Liver (tissue), 3 donors: ENCODE measurements at regions not wholly inside any gene's neighbourhood (a gene's known extent, or its start where the extent isn't known, plus 50 kb on each side); places are given as distances from the start of the nearest gene placed in this dataset.

Experiments
- CTCF ChIP-seq: fragments of 150-350 bp; IDR thresholded peaks from 2 replicates; pipeline ENCODE4 v1.5.1; 2017; ENCODE audit warnings: improper control_type of control experiment, low read depth, low read length; ENCODE audit not compliant: missing input control
- EGR1 ChIP-seq, 2 donors: IDR thresholded peaks; 2 replicates each; pipeline ENCODE4 v1.6.1; 2016 to 2018; ENCODE audit warnings: antibody characterized with exemption in 2 of 2, low read depth in 2 of 2
- FOXA2 ChIP-seq: IDR thresholded peaks from 2 replicates; pipeline ENCODE4 v1.6.1; 2016; ENCODE audit warnings: antibody characterized with exemption
- JUND ChIP-seq, 2 donors: IDR thresholded peaks; 2 replicates each; pipeline ENCODE4 v1.6.1; 2016; ENCODE audit warnings: antibody characterized with exemption in 2 of 2
- MAX ChIP-seq: IDR thresholded peaks from 2 replicates; pipeline ENCODE4 v1.6.1; 2016; ENCODE audit warnings: antibody characterized with exemption
- REST ChIP-seq: IDR thresholded peaks from 2 replicates; pipeline ENCODE4 v1.6.1; 2016; ENCODE audit warnings: antibody characterized with exemption, mild to moderate bottlenecking
- RXRA ChIP-seq, 2 donors: IDR thresholded peaks; 2 replicates each; pipeline ENCODE4 v1.6.1; 2017 to 2018; ENCODE audit warnings: antibody characterized with exemption in 2 of 2, mild to moderate bottlenecking in 1 of 2
- SP1 ChIP-seq: IDR thresholded peaks from 2 replicates; pipeline ENCODE4 v1.6.1; 2018; ENCODE audit warnings: antibody characterized with exemption, mild to moderate bottlenecking
- TAF1 ChIP-seq: conservative IDR thresholded peaks from 2 replicates; pipeline ENCODE4 v1.6.1; 2016; ENCODE audit warnings: antibody characterized with exemption, mild to moderate bottlenecking
- YY1 ChIP-seq: IDR thresholded peaks from 2 replicates; pipeline ENCODE4 v1.6.1; 2016; ENCODE audit warnings: antibody characterized with exemption, mild to moderate bottlenecking
- ZBTB33 ChIP-seq: IDR thresholded peaks from 2 replicates; pipeline ENCODE4 v1.6.1; 2016; ENCODE audit warnings: antibody characterized with exemption
- donor health status: healthy.
- donor health status: healthy.

GRCh38 chr7:115273139-115273772 lies 351.4 kb downstream of the MDFIC start:
- no peak for TF ChIP-seq CTCF
- no peak for TF ChIP-seq ZBTB33
- TF ChIP-seq SP1 = no peak
- TF ChIP-seq TAF1 = no peak
- no peak for TF ChIP-seq REST
- TF ChIP-seq JUND (IDR thresholded peaks at IDR 0.05) = no peak
- TF ChIP-seq MAX = no peak
- no peak for TF ChIP-seq FOXA2
- TF ChIP-seq YY1 = no peak
- TF ChIP-seq RXRA (IDR thresholded peaks at IDR 0.05) = no peak
- no peak for TF ChIP-seq EGR1 (IDR thresholded peaks at IDR 0.05; ENCODE audit: low read depth in 2 of 2)
